ENCODE measurements at regions not wholly inside any gene's neighbourhood (a gene's known extent, or its start where the extent isn't known, plus 50 kb on each side); places are given as distances from the start of the nearest gene placed in this dataset.

DNA sequence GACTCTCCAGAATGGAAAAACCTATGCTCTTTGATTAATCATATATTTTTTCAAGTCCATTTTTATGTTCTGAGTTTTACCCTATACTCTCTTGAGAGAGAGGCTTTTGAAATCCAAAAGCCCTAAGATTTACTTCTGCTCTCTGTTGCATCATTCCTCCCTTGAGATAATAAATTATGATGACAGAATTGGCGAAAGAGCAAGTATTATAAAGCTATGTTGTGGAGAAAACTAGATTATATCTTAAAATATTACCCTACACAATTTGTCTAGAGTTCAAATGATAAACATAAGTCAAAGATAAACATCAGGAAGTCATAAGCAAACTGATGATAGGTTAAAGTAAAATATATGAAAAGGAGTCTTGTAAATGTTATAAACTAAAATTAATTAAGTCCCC is 293.4 kb upstream of the MME start:
- H3K9ac ChIP-seq (ENCODE audit: low read depth, low read length, poor library complexity, severe bottlenecking), result no peak overlapping the region
- no peaks in the 10 kb centered on the region for H3K27me3 ChIP-seq (ENCODE audit: insufficient read depth, low read length, poor library complexity, severe bottlenecking)
- no peaks in the 10 kb centered on the region for H3F3A ChIP-seq (ENCODE audit: low read depth)
- no peaks in the 10 kb centered on the region for H3K79me2 ChIP-seq (ENCODE audit: insufficient read depth, low read length)
- no peak overlapping the region for H3K4me3 ChIP-seq (ENCODE audit: low read length, poor library complexity, severe bottlenecking)
- no peaks in the 10 kb centered on the region for H3K9me2 ChIP-seq (replicated peaks; ENCODE audit: low read depth, low read length)
- H4K20me1 ChIP-seq (ENCODE audit: insufficient read depth, low read length, poor library complexity, severe bottlenecking), result no peaks in the 10 kb centered on the region
- H2AFZ ChIP-seq (ENCODE audit: low read length), result no peak overlapping the region
- no peak overlapping the region for H3K4me2 ChIP-seq (ENCODE audit: low read depth, low read length, poor library complexity, severe bottlenecking)
- no peaks in the 10 kb centered on the region for H3K9me3 ChIP-seq (ENCODE audit: insufficient read depth, low read depth, low read length)
- H3K4me1 ChIP-seq (ENCODE audit: insufficient read depth, low read length, poor library complexity, severe bottlenecking), result no peaks in the 10 kb centered on the region
- no peaks in the 10 kb centered on the region for H3K36me3 ChIP-seq (ENCODE audit: insufficient read depth, low read length)
- TF ChIP-seq, protein P1, sequence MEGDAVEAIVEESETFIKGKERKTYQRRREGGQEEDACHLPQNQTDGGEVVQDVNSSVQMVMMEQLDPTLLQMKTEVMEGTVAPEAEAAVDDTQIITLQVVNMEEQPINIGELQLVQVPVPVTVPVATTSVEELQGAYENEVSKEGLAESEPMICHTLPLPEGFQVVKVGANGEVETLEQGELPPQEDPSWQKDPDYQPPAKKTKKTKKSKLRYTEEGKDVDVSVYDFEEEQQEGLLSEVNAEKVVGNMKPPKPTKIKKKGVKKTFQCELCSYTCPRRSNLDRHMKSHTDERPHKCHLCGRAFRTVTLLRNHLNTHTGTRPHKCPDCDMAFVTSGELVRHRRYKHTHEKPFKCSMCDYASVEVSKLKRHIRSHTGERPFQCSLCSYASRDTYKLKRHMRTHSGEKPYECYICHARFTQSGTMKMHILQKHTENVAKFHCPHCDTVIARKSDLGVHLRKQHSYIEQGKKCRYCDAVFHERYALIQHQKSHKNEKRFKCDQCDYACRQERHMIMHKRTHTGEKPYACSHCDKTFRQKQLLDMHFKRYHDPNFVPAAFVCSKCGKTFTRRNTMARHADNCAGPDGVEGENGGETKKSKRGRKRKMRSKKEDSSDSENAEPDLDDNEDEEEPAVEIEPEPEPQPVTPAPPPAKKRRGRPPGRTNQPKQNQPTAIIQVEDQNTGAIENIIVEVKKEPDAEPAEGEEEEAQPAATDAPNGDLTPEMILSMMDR (conservative IDR thresholded peaks at IDR 0.05; ENCODE audit: low read length), result no peak
- no peak for TF ChIP-seq EZH2phosphoT487 (IDR thresholded peaks at IDR 0.05; ENCODE audit: borderline replicate concordance)

DNA sequence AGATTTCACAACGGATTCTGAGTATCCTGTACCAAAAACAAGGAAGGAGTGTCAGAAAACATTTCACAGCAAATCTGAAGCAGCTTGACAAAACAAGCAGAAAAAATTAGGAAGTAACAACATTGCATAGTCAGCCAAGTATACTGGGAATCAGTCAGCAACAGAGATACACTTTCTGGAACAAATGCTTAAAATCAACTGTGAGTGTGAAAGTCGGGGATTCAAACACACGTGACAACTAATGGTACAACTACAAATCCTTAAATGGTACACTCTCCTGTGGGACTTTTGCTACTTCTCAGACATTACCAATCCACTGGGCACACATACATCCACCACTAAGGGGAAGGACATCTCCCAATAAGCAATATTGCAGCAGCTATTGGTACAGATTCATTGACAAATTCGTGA is 296.6 kb upstream of the MME start:
- Histone ChIP-seq H2AFZ (ENCODE audit: low read length) (no peak overlapping the region), H3K4me1 (ENCODE audit: insufficient read depth, low read length, poor library complexity, severe bottlenecking) (no peaks in the 10 kb centered on the region), H3K4me3 (ENCODE audit: low read length, poor library complexity, severe bottlenecking) (no peak overlapping the region), H4K20me1 (ENCODE audit: insufficient read depth, low read length, poor library complexity, severe bottlenecking) (no peaks in the 10 kb centered on the region), H3K9me3 (ENCODE audit: insufficient read depth, low read depth, low read length) (no peaks in the 10 kb centered on the region), H3K36me3 (ENCODE audit: insufficient read depth, low read length) (no peaks in the 10 kb centered on the region), H3K9me2 (replicated peaks; ENCODE audit: low read depth, low read length) (no peaks in the 10 kb centered on the region), H3K27me3 (ENCODE audit: insufficient read depth, low read length, poor library complexity, severe bottlenecking) (no peaks in the 10 kb centered on the region), H3K4me2 (ENCODE audit: low read depth, low read length, poor library complexity, severe bottlenecking) (no peak overlapping the region), H3K9ac (ENCODE audit: low read depth, low read length, poor library complexity, severe bottlenecking) (no peak overlapping the region), H3K79me2 (ENCODE audit: insufficient read depth, low read length) (no peaks in the 10 kb centered on the region), H3F3A (ENCODE audit: low read depth) (no peaks in the 10 kb centered on the region)
- TF ChIP-seq, protein P1 (conservative IDR thresholded peaks at IDR 0.05; ENCODE audit: low read length), result no peak
- TF ChIP-seq EZH2phosphoT487 (IDR thresholded peaks at IDR 0.05; ENCODE audit: borderline replicate concordance), result no peak

DNA sequence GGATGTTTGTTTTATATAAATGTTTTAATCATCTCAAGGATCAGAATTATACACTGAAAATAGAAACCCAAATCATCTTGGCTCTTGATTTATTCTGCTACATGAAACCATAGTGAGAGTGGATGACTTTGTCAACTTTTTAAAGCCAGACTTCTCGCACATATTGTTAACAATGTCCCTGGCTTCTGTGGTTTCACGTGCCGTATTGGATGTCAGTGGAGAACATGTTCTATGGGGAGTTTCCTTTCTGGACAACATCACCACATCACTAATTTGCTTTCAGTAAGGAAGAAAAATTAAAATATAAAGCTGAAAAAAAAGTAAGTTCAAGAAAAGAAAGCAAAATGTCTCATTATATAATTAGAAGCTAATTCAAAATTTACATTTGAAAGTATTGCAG is 297.1 kb upstream of the MME start:
- H4K20me1 ChIP-seq (ENCODE audit: insufficient read depth, low read length, poor library complexity, severe bottlenecking), result no peaks in the 10 kb centered on the region
- no peaks in the 10 kb centered on the region for H3K36me3 ChIP-seq (ENCODE audit: insufficient read depth, low read length)
- no peak overlapping the region for H3K9ac ChIP-seq (ENCODE audit: low read depth, low read length, poor library complexity, severe bottlenecking)
- H3F3A ChIP-seq (ENCODE audit: low read depth), result no peaks in the 10 kb centered on the region
- H2AFZ ChIP-seq (ENCODE audit: low read length), result no peak overlapping the region
- no peaks in the 10 kb centered on the region for H3K4me1 ChIP-seq (ENCODE audit: insufficient read depth, low read length, poor library complexity, severe bottlenecking)
- TF ChIP-seq, protein P1 (conservative IDR thresholded peaks at IDR 0.05; ENCODE audit: low read length), result no peak
- TF ChIP-seq EZH2phosphoT487 (IDR thresholded peaks at IDR 0.05; ENCODE audit: borderline replicate concordance), result no peak
- no peaks in the 10 kb centered on the region for H3K9me3 ChIP-seq (ENCODE audit: insufficient read depth, low read depth, low read length)
- H3K79me2 ChIP-seq (ENCODE audit: insufficient read depth, low read length), result no peaks in the 10 kb centered on the region
- H3K27me3 ChIP-seq (ENCODE audit: insufficient read depth, low read length, poor library complexity, severe bottlenecking), result no peaks in the 10 kb centered on the region
- H3K4me2 ChIP-seq (ENCODE audit: low read depth, low read length, poor library complexity, severe bottlenecking), result no peak overlapping the region
- H3K9me2 ChIP-seq (replicated peaks; ENCODE audit: low read depth, low read length), result no peaks in the 10 kb centered on the region
- H3K4me3 ChIP-seq (ENCODE audit: low read length, poor library complexity, severe bottlenecking), result no peak overlapping the region
